SU-DHL-6 (cell line): ENCODE measurements at regions not wholly inside any gene's neighbourhood (a gene's known extent, or its start where the extent isn't known, plus 50 kb on each side); places are given as distances from the start of the nearest gene placed in this dataset.

ENCODE experiments used
- EZH2phosphoT487 ChIP-seq: fragments of 200-600 bp; sonication (generic), shearing (Covaris generic); conservative IDR thresholded peaks from 2 replicates; pipeline ENCODE4 v1.6.1; 2018; ENCODE audit warnings: mild to moderate bottlenecking, antibody characterized with exemption, low read length, moderate library complexity, mixed read lengths
- TF ChIP-seq, protein P1 (sequence below): fragments of 200-600 bp; sonication (generic); IDR thresholded peaks from one replicate; pipeline ENCODE4 v1.5.1; 2017; ENCODE audit warnings: antibody characterized with exemption, mild to moderate bottlenecking, low read length, moderate library complexity; ENCODE audit not compliant: insufficient read depth, poor library complexity, severe bottlenecking

- TF ChIP-seq, protein P1, sequence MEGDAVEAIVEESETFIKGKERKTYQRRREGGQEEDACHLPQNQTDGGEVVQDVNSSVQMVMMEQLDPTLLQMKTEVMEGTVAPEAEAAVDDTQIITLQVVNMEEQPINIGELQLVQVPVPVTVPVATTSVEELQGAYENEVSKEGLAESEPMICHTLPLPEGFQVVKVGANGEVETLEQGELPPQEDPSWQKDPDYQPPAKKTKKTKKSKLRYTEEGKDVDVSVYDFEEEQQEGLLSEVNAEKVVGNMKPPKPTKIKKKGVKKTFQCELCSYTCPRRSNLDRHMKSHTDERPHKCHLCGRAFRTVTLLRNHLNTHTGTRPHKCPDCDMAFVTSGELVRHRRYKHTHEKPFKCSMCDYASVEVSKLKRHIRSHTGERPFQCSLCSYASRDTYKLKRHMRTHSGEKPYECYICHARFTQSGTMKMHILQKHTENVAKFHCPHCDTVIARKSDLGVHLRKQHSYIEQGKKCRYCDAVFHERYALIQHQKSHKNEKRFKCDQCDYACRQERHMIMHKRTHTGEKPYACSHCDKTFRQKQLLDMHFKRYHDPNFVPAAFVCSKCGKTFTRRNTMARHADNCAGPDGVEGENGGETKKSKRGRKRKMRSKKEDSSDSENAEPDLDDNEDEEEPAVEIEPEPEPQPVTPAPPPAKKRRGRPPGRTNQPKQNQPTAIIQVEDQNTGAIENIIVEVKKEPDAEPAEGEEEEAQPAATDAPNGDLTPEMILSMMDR = no peak
- no peak for TF ChIP-seq EZH2phosphoT487
Measured at GRCh38 chr4:117811731-117812130, 222.6 kb upstream of the NDST3 start.
